GM18517 (cell line): ENCODE measurements at regions not wholly inside any gene's neighbourhood (a gene's known extent, or its start where the extent isn't known, plus 50 kb on each side); places are given as distances from the start of the nearest gene placed in this dataset.

Experiments
- ATAC-seq: cut with Tn5 transposase; IDR thresholded peaks from one replicate; pipeline ENCODE4 v1.9.1; 2021; ENCODE audit warnings: mild to moderate bottlenecking, moderate library complexity; ENCODE audit not compliant: unreplicated experiment

- ATAC-seq, result no peak
These were observed 246.6 kb upstream of the APCDD1 start for GRCh38 chr18:10207682-10208345.

GRCh38 chr18:10209302-10209701 is 245.1 kb upstream of the APCDD1 start:
- ATAC-seq, result no peak

- ATAC-seq, result no peak
These were observed 244.3 kb upstream of the APCDD1 start for GRCh38 chr18:10210057-10210633.

GRCh38 chr18:10213526-10213925 is 240.9 kb upstream of the APCDD1 start:
- ATAC-seq, result peak; percentile 90

GRCh38 chr18:10215446-10215845 is 239.0 kb upstream of the APCDD1 start:
- no peak for ATAC-seq

- no peak for ATAC-seq
These were observed 237.6 kb upstream of the APCDD1 start for GRCh38 chr18:10216791-10217190.

- no peak for ATAC-seq
These were observed 237.2 kb upstream of the APCDD1 start for GRCh38 chr18:10217211-10217610.

- ATAC-seq, result no peak
These were observed 229.1 kb upstream of the APCDD1 start for GRCh38 chr18:10225300-10225699.

GRCh38 chr18:10226971-10227370 is 227.5 kb upstream of the APCDD1 start:
- ATAC-seq, result no peak

GRCh38 chr18:10228326-10228725 is 226.1 kb upstream of the APCDD1 start:
- ATAC-seq, result no peak

- ATAC-seq, result no peak
These were observed 225.0 kb upstream of the APCDD1 start for GRCh38 chr18:10229458-10229857.

- ATAC-seq, result no peak
These were observed 224.4 kb upstream of the APCDD1 start for GRCh38 chr18:10230072-10230471.

- ATAC-seq, result no peak
These were observed 223.2 kb upstream of the APCDD1 start for GRCh38 chr18:10231220-10231619.

- ATAC-seq, result no peak
These were observed 222.4 kb upstream of the APCDD1 start for GRCh38 chr18:10232062-10232461.

GRCh38 chr18:10233082-10233875 is 221.2 kb upstream of the APCDD1 start:
- no peak for ATAC-seq

- ATAC-seq, result no peak
These were observed 220.2 kb upstream of the APCDD1 start for GRCh38 chr18:10234281-10234680.

- ATAC-seq, result no peak
These were observed 219.3 kb upstream of the APCDD1 start for GRCh38 chr18:10234912-10235660.

GRCh38 chr18:10235661-10235952 is 218.8 kb upstream of the APCDD1 start:
- no peak for ATAC-seq

GRCh38 chr18:10239103-10239502 is 215.3 kb upstream of the APCDD1 start:
- no peak for ATAC-seq

- ATAC-seq, result no peak
These were observed 214.3 kb upstream of the APCDD1 start for GRCh38 chr18:10239991-10240634.

- ATAC-seq, result no peak
These were observed 213.5 kb upstream of the APCDD1 start for GRCh38 chr18:10240973-10241372.
